ENCODE measurements at regions not wholly inside any gene's neighbourhood (a gene's known extent, or its start where the extent isn't known, plus 50 kb on each side); places are given as distances from the start of the nearest gene placed in this dataset.
"Not testable (repeated sequence)": the region's sequence is repeated elsewhere in the genome, so short reads cannot be mapped to it uniquely, and the experiment has no call there.

- no peak overlapping the region for H3K27ac Mint-ChIP-seq
- DNase-seq (no peak), ATAC-seq (ENCODE audit: low read depth) (no peak)
- ChIA-PET CTCF (no interaction called here), POLR2A (no interaction called here)
- no peaks in the 10 kb centered on the region for H3K4me1 Mint-ChIP-seq
- H3K27me3 Mint-ChIP-seq, result no peaks in the 10 kb centered on the region
- H3K36me3 Mint-ChIP-seq (ENCODE audit: low read depth), result no peaks in the 10 kb centered on the region
- peaks cover 13% of the 10 kb centered on the region for H3K9me3 Mint-ChIP-seq
- H3K4me3 Mint-ChIP-seq, result no peak overlapping the region
- intact Hi-C loops (cut with micrococcal nuclease), result no loop called here
- no peak for TF ChIP-seq CTCF (IDR thresholded peaks at IDR 0.05)
Observed at GRCh38 chr5:12162863-12163262, 258.6 kb upstream of the CTNND2 start.

GRCh38 chr5:12147513-12147912 is 243.3 kb upstream of the CTNND2 start:
- TF ChIP-seq CTCF (IDR thresholded peaks at IDR 0.05), result no peak
- CTCF ChIA-PET, result no interaction called here
- DNase-seq, result no peak
- intact Hi-C loops (cut with micrococcal nuclease), result no loop called here
- ATAC-seq (ENCODE audit: low read depth), result no peak
- Mint-ChIP-seq H3K9me3 (peaks cover 14% of the 10 kb centered on the region), H3K27ac (no peak overlapping the region), H3K36me3 (ENCODE audit: low read depth) (no peaks in the 10 kb centered on the region), H3K4me3 (no peak overlapping the region), H3K27me3 (no peaks in the 10 kb centered on the region), H3K4me1 (no peaks in the 10 kb centered on the region)
- POLR2A ChIA-PET, result no interaction called here

- ChIA-PET POLR2A (no interaction called here), CTCF (no interaction called here)
- no peak for TF ChIP-seq CTCF (IDR thresholded peaks at IDR 0.05)
- Mint-ChIP-seq H3K9me3 (peaks cover 23% of the 10 kb centered on the region), H3K27me3 (no peaks in the 10 kb centered on the region), H3K27ac (no peak overlapping the region), H3K36me3 (ENCODE audit: low read depth) (no peaks in the 10 kb centered on the region), H3K4me1 (no peaks in the 10 kb centered on the region), H3K4me3 (no peak overlapping the region)
- intact Hi-C loops (cut with micrococcal nuclease), result no loop called here
- no peak for DNase-seq
- ATAC-seq (ENCODE audit: low read depth), result no peak
Observed at GRCh38 chr5:12141496-12141895, 237.2 kb upstream of the CTNND2 start.

- ChIA-PET CTCF (no interaction called here), POLR2A (no interaction called here)
- Mint-ChIP-seq H3K36me3 (ENCODE audit: low read depth) (no peaks in the 10 kb centered on the region), H3K27me3 (no peaks in the 10 kb centered on the region), H3K9me3 (peaks cover 24% of the 10 kb centered on the region), H3K4me3 (no peak overlapping the region), H3K4me1 (no peaks in the 10 kb centered on the region), H3K27ac (no peak overlapping the region)
- no peak for DNase-seq
- ATAC-seq (ENCODE audit: low read depth), result no peak
- intact Hi-C loops (cut with micrococcal nuclease), result no loop called here
- no peak for TF ChIP-seq CTCF (IDR thresholded peaks at IDR 0.05)
Observed at GRCh38 chr5:12133520-12133919, 229.3 kb upstream of the CTNND2 start.

GRCh38 chr5:12131020-12131419 is 226.8 kb upstream of the CTNND2 start:
- H3K27ac Mint-ChIP-seq; intact Hi-C loops (cut with micrococcal nuclease); H3K4me1 Mint-ChIP-seq; H3K27me3 Mint-ChIP-seq; CTCF ChIA-PET; H3K4me3 Mint-ChIP-seq; ATAC-seq (ENCODE audit: low read depth); H3K36me3 Mint-ChIP-seq (ENCODE audit: low read depth); POLR2A ChIA-PET; DNase-seq: not testable (repeated sequence)
- H3K9me3 Mint-ChIP-seq, result peaks cover 18% of the 10 kb centered on the region

GRCh38 chr5:12125895-12126294 is 221.6 kb upstream of the CTNND2 start:
- CTCF ChIA-PET, result no interaction called here
- Mint-ChIP-seq H3K9me3 (peaks cover 12% of the 10 kb centered on the region), H3K27me3 (no peaks in the 10 kb centered on the region), H3K4me1 (no peaks in the 10 kb centered on the region), H3K27ac (no peak overlapping the region), H3K4me3 (no peak overlapping the region), H3K36me3 (ENCODE audit: low read depth) (no peaks in the 10 kb centered on the region)
- POLR2A ChIA-PET, result no interaction called here
- no peak for TF ChIP-seq CTCF (IDR thresholded peaks at IDR 0.05)
- no peak for ATAC-seq (ENCODE audit: low read depth)
- intact Hi-C loops (cut with micrococcal nuclease), result no loop called here
- no peak for DNase-seq

Data from activated B cell treated with CpG ODN at 0.5 μM for 24 hours (primary cell).